GM19452 (cell line): ENCODE measurements at regions not wholly inside any gene's neighbourhood (a gene's known extent, or its start where the extent isn't known, plus 50 kb on each side); places are given as distances from the start of the nearest gene placed in this dataset.
"Not testable (repeated sequence)": the region's sequence is repeated elsewhere in the genome, so short reads cannot be mapped to it uniquely, and the experiment has no call there.

ENCODE experiments used
- ATAC-seq: cut with Tn5 transposase; IDR thresholded peaks from one replicate; pipeline ENCODE4 v1.9.1; 2021; ENCODE audit not compliant: unreplicated experiment

DNA sequence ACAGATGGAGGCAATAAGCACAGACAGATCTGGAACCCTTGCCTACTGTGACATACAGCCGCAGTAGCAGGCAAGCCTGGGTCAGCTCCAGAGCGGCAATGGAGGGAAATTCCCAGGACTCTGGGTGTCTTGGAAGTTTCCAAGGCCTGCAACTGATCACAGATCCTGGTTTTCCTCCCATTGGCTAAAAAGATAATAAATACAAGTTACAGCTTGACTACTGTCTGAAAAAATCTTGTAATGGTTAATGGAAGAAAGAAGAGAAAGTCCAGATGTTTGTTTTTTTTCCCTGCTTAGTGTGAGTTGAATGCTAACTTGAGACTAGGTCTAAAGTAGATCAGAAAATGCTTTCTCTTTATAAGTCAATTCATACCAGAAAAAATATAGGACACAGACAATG lies 307.6 kb downstream of the ALDH8A1 start:
- no peak for ATAC-seq

DNA sequence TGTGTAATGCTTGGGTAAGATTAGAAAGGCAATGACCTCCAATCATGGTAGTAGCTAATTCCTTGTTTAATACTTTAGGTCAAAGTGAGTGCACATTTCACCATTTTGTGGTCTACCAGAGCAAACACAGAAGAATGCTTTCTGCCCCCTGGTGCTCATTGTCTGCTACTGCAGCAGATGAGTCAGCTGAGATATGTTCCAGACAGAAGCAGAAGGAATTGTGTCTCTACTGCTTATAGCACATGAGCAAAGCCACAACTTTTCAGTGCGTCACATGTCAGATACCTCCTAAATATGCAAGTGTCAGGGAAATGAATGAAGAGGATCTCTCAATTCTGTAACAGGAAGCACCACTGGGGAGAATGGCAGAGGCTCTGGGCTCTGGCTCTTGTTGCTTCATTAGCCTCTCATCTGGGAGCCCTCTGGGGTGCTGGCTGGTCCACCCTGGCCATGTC lies 308.9 kb downstream of the ALDH8A1 start:
- ATAC-seq = peak; percentile 82

DNA sequence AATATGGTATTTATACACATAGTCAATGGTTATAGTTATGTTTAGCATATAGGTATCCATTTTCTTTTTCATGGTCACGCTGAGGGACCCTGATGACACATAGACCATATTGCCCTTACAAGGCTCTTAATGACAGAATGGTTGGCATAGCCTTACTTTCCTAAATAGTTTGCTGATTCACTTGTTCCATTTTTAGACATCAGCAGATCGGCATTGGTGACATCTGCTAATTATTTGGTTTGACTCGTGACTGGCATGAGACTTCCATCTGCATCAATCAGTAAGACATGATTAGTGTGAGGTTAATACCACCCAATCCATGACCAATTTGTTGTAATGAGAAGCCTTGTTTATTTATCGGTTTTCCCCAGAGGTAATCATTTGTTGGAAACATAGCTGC lies 309.7 kb downstream of the ALDH8A1 start:
- no peak for ATAC-seq

DNA sequence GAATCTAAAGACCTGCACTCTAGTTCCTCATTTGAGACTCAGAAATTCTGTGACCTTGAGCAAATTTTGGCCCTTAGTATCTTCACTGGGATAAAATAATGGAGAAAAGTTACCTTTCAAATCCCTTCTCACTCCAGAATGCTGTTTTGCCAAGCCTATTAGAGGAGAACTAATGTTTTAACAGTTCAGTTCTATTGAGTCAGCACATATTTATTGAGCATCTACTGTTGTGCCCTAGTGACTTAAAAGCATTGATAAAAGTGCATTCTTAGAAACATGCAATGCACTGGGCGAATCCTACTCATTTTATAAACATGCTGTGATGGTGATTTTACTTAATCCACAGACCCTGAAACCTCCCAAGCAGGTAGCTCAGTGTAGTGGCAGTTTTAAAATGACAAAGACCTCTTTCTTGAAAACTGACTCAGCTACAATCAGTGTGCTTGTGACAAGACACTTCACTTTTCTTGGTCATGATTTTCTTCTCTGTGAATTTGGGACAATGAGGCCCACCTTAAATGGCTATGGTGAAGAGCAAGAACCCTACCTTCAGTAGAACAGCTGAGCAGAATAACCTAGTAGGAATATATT lies 312.0 kb downstream of the ALDH8A1 start:
- ATAC-seq = no peak

DNA sequence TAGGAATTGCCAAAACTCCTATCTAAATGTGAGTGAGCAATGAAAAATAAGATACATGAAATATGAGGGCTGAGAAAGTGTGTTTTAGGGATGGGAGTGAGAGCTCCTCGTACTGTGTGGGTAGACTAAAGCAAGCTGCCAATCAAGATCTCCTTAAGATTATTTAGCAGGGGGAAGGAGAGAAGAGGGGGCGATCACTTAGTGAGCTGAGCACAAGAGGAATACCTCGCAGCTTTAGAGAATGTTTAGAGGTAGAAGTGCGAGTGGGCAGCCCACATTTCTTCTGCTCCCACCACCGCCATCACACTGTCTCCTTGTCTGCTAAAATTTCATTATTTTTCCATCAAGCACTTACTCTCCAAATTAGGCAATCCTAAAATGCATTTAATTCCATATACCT lies 312.6 kb downstream of the ALDH8A1 start:
- ATAC-seq = no peak

DNA sequence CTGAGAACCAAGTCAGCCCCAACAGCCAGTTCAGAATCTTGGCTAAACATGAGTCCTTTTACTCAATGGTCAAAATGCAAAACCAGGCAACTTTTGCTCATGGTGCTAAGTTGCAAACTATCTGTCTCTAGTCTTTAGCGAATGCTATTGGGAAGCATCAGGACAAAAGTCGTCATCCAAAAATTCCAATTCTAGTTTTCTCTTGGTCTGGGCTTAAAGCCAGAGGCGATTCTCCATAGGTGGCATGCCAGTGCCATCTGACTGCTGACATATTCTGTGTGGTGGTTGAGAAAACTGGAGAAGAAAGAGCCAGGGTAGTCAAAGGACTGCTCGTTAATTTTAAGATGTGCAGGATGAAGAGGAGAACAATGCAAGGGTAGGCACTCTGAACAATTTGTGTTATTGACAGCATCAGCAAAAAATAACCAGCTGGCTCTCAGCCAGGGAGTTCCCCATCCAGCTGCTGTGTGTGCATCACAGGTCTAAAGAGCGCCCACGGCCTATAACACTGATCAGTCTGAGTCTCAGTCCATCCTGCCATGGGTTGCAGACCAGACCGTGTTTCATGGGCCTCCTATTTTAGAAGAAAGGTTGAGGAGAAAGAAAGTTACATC lies 313.6 kb downstream of the ALDH8A1 start:
- ATAC-seq = no peak

DNA sequence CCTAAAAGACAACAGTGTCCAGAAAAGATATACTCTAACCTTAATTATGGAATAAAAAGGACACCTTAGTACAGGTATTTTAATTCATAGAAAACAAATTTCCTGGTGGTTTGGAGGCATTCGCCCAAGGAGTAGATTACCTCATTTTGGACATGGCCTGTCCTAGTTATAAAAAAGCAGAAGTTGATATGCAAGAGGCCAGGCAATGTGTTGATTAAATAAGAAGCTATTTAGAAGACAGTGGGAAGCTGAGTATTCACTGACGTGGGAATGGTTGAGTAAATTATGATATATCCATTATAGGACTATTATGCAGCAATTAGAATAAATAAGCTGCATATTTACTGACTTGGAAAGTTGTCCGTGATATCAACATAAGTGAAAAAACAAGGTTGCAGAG lies 314.9 kb downstream of the ALDH8A1 start:
- no peak for ATAC-seq

DNA sequence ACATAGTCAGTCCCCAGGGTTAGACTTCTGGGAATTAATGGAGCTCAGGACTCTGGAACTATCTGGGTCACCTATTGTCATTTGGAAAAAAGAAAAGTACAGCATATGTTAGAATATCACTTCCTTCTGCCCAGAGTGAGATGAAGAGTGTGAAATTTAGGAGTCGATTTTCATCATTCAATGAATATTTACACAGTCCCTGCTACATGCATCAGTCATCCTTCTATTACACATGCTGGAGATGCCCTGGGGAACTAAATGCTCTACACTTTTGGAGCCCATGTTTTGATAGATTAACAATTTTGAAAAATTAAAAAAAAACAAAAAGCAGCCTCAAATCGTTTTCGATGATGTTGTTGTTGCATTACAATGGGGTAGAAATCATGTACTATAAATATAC lies 315.4 kb downstream of the ALDH8A1 start:
- ATAC-seq = no peak

DNA sequence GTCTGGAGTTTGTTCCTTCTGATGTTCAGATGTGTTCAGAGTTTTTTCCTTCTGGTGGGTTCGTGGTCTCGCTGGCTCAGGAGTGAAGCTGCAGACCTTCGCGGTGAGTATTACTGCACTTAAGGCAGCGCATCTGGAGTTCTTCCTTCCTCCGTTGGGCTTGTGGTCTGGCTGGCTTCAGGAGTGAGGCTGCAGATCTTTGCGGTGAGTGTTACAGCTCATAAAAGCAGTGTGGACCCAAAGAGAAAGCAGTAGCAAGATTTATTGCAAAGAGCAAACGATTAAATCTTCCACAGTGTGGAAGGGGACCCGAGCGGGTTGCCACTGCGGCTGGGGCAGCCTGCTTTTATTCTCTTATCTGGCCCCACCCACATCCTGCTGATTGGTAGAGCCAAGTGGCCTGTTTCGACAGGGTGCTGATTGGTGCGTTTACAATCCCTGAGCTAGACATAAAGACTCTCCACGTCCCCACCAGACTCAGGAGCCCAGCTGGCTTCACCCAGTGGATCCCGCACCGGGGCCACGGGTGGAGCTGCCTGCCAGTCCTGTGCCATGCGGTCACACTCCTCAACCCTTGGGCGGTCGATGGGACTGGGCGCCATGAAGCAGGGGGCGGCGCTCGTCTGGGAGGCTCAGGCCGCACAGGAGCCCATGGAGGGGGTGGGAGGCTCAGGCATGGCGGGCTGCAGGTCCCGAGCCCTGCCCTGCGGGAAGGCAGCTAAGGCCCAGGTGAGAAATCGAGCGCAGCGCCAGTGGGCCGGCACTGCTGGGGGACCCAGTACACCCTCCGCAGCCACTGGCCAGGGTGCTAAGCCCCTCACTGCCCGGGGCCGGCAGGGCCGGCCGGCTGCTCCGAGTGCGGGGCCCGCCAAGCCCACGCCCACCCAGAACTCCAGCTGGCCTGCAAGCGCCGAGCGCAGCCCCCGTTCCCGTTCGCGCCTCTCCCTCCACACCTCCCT lies 315.3 kb upstream of the SGK1 start:
- ATAC-seq = not testable (repeated sequence)

DNA sequence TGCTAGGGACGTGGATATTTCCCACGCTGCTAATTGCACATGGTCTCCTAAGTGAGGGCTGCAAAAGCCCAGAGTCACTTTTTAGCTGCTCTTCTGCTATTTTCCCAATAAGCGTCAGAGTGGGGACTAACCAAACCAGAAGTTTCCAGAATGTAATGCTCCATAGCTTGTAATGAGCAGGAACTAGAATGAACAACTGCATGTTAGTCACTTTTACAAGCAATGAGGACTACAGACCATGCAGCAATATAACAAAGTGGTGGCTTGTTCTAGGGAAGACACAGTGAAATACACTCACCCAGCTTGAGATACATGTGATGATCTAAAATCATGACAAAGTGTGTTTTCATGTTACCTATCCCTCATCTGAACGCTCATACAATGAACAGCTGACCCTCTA lies 314.1 kb upstream of the SGK1 start:
- no peak for ATAC-seq

DNA sequence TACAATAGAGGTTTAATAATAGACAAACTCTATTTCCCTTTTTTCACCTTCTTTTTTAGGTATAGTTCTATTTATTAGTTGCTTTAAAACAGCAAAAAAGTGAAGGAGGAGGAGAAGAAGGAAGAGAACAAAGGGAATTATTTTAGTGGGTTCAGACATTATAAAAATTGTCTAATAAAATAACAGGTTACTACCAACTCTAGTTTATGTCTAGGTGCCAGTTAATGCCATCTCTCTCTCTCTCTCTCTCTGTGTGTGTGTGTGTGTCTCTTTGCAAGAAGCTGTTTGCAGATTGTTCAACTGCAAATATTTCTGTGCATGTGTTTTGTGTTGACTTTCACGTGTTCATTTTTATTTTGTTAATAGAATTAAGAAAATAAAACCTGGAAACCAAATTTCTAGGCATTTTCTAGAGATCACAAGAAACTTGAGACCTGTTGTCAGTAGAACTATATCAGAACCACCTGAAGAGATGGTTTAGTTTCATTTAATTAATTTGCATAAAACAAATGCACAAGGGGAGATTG lies 313.5 kb upstream of the SGK1 start:
- no peak for ATAC-seq

DNA sequence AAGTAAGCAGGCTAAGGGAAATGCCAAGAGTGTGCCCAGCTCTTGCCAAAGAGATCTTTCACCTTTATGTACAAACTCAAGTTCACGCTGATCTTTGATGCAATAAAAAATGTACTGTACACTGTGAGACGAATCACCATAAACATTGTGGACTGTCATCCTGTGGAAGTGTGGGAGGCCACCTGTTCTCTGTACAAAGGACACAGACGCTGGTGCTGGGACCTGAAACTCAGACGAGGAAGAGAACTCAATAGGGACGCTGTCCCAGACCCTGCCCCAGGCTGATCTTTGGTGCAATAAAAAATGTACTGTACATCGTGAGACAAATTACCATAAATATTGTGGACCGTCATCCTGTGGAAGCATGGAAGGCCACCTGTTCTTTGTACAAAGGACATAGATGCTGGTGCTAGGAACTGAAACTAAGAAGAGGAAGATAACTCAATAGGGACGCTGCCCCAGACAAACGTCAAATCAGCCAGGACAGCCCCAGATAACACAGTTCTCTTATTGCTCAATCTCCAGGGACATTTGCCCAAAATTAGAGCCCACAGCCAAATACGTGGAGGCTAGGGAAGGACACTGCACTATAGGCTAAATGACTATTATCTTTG lies 312.7 kb upstream of the SGK1 start:
- ATAC-seq = no peak

DNA sequence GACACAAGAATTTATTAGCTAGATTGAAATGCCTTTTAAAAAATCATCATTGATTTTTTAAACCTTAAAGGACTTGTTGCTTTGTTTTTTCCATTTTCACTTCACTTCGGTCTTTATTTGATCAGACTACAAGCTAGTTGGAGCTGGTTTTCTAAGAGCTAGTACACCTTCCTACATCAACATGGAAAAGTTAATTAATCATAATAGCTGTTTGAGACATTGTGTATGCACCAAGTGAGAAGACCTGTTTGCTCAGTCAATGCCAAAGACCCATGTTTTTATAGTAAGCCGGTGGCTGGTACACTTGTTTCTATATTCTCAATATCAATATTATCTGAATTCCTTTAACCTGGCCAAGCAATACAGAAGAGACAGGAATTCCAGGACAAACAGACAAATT lies 310.2 kb upstream of the SGK1 start:
- no peak for ATAC-seq

DNA sequence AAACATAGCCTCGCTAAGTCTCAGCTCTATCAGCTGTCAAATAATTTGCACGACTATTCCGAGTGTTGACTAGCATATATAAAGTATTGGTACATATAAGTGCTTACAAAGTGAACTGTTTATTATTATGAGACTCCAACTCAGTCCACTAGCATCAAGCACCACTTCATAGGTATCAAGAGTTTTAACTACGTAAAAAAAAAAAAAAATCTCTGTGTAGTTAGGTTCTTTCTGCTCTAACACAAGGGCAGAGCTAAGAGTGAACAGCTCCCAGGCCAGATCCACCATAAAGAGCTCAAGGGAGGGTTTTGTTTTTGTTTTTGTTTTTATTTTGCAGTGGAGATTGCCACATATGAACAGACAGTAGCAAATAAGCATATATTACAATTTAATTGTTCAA lies 309.8 kb upstream of the SGK1 start:
- ATAC-seq = no peak

DNA sequence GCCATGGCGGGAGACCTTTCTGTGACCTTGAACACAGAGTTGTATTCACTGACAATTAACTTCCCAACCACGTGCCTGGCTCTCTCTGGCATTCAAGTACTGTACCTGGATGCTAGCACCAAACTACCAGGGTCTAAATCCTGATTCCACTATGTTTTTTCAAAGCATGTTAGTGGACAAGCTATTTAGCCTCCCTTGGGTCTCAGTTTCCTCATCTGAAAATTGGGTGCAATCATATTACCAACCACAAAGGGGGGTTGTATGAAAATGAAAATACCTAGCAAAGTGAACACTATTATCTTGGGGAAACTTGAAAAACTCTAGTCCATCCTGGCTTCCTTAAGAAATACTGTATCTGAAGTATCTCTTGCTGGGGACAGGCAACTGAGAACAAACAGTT lies 308.7 kb upstream of the SGK1 start:
- ATAC-seq = no peak

DNA sequence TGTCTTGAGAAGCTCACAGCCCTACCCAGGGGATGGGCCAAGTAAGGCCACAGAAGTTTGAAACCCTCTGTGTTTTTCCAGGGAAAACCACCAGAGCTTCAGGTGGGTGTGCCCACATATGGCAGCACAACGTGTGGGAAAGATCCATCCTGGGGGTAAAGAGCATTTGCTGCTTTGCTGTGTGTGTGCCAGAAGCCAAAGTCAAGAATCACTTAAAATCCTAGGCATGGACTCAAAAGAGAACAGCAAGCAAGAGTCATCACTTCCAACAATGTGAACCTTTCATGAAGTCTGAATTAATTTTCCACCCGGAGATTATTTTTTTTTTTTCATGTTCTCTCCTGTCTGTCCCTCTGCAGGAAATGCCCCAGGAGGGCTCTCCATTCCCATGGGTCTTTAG lies 308.2 kb upstream of the SGK1 start:
- ATAC-seq = no peak

DNA sequence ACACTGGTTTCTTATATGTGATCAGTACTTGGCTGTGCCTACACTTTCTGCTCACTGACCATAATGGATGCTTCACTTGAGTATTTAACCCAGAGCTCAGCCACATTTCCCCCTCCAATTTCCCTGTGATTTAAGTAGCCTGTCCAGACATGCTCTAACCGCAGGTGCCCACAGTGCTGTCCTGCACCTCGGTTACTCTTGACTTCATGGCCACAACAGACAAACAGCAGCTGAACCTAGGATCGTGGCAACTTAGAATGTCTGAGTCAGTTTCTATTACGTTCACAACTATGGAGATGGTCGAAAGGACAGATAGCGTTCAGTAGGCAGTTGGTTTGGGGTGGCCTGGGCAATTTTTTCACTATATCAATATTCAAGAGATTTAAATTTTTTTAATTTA lies 306.9 kb upstream of the SGK1 start:
- ATAC-seq = no peak

DNA sequence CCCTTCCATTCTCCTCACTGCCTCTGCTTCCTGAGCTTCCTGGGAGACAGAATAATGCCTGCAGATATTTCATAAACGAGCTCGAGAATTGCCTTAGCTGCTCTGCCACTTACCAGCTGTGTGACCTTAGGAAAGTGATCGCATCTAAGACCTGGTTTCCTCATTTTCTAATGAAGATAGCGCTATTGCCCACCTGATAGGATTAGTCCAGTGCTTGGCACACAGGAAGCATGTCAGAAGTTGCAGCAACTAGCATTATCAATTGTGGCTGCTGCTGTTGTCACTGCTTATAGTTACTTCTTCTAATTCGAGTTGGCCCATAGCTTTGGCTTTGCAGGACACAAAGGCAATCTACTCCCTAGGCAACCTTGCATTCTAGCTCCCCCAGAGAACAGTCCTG lies 305.5 kb upstream of the SGK1 start:
- ATAC-seq = no peak

DNA sequence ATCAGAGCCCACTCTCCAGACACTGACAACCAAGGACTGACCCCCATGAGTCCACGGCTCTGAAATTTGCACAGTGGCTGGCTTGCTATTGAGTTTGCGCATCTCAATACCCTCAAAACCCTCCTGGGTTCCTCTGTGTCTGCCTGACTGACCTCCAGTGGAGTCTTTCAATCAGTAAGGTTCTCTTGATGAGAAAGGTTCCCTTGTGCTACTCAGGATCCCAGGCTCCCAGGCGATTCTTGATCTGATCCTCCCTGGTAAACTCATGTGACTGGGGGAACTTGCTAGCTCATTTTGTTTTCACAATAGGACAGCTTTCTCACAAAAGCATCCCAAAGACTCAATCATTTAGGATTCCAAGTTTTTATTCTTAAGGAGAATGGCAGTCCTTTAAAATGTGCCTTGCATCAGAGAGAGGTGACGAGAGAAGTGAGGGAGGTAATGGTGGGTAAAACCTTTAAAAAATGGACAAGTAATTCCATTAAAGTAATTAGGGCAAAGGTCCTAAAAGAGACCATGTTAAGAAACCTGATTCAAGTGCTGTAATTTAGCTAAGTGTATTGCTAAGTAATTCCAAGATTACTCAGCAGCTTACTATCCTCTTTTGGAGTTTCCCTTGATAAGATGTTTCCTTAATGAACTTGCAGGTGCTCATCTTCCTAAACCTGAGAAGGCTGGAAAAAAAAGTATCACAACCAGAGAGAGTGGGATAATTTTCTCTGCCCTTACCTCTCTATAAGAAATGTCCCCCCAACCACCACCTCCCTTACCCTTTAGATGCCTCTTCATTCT lies 304.7 kb upstream of the SGK1 start:
- no peak for ATAC-seq

DNA sequence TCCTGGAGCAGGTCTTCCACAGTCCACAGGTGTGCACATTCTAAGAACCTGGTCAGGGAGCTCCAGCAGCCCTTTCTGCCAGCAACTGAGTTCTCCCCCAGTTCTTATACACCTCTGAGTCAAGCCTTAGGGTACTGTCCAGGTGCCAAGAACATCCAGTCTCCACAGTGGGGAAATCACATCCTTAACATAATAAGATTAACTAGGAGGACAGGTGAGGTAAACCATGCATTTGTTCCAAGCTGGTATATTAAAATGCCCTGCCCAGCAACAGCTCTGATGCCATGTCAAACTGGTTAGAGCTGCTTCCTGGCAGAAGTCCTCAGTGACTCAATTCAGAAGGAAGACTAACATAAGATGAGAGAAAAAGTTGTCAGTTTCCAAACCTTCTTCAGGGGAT lies 303.9 kb upstream of the SGK1 start:
- ATAC-seq = no peak

DNA sequence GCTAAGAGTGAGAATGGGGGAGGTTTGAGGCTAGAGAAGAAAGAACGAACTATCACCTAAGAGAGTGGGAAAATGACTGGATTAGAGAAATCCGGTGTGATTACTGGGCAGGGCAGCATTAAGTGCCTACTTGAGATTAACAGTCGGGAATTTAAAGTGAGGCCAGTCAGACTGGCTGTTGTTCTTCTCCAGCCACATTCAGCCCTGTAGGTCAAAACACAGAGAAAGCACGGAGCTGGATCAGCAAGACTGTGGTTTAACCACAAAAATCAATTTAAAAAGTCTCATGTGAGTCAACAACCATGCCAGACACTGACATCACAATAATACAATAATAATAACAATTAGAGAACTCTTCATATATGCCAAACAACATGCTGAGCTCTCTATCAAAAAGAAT lies 301.9 kb upstream of the SGK1 start:
- no peak for ATAC-seq
